SH-SY5Y (cell line): ENCODE measurements at regions not wholly inside any gene's neighbourhood (a gene's known extent, or its start where the extent isn't known, plus 50 kb on each side); places are given as distances from the start of the nearest gene placed in this dataset.

Experiments
- GATA2 ChIP-seq: IDR thresholded peaks from 2 replicates; pipeline ENCODE4 v1.6.1; 2011; ENCODE audit warnings: mild to moderate bottlenecking, low read depth, low read length
- GATA3 ChIP-seq: IDR thresholded peaks from 2 replicates; pipeline ENCODE4 v1.6.1; 2011; ENCODE audit warnings: low read depth, mild to moderate bottlenecking, low read length, moderate library complexity

- TF ChIP-seq GATA2 = no peak
- no peak for TF ChIP-seq GATA3
These were observed 169.3 kb upstream of the CSF3R start for GRCh38 chr1:36652011-36652410.

DNA sequence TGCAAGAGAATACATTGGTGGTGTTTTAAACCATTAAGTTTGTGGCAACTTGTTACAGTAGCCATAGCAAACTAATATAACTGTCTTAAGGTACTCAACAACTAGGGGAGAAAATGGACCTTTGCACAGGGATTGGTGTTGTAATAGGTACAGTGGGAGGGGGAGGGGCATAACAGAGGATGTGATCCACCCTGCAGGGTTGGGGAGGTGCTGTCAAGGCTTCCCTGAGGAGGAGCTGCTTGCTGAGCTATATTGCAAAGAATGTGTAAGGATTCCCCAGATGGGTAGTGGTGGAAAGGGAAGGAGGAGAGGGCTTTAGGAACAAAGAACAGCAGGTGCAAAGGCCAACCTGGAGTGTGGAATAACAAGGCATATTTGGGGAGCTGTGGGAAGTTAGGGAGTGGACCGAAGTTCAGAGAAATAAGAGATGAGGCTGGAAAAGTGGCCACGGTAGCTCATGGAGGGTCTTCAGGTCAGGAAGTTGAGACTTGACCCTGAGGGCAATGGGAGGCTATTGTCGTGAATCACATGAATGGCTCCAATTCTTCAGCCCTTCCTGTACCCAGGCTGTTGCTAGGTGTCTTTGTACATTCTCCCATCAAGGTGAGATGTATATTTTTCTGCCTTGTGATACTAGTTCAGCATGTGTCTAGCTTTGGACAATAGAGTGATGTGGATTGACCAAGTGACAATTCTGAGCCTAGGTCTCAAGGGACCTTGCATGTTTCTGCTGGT, 168.6 kb upstream of the CSF3R start:
- TF ChIP-seq GATA2 = no peak
- no peak for TF ChIP-seq GATA3

GRCh38 chr1:36650200-36651065, 167.7 kb upstream of the CSF3R start:
- TF ChIP-seq GATA3 (no peak), GATA2 (no peak)

DNA sequence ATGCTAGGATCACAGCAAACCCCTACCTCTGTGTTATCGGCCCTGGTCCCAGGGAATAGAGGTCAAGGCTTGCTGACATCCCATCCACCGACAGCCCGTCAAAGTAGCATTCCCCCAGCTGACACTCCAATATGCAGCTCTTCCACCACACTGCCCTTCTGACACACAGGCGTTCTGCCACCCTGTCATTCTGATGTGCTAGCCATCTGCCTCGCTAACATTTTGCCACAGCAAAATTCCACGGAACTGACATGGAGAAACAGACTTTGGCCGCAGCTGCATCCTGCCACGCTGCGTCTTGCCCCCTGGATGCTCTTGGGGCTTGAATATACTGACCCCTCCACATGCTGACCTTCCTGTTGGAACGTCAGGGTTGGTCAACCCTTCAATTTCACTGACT, 163.2 kb upstream of the CSF3R start:
- TF ChIP-seq GATA2 = no peak
- no peak for TF ChIP-seq GATA3

- TF ChIP-seq GATA3 (no peak), GATA2 (no peak)
These were observed 161.8 kb upstream of the CSF3R start for GRCh38 chr1:36644556-36644955.

DNA sequence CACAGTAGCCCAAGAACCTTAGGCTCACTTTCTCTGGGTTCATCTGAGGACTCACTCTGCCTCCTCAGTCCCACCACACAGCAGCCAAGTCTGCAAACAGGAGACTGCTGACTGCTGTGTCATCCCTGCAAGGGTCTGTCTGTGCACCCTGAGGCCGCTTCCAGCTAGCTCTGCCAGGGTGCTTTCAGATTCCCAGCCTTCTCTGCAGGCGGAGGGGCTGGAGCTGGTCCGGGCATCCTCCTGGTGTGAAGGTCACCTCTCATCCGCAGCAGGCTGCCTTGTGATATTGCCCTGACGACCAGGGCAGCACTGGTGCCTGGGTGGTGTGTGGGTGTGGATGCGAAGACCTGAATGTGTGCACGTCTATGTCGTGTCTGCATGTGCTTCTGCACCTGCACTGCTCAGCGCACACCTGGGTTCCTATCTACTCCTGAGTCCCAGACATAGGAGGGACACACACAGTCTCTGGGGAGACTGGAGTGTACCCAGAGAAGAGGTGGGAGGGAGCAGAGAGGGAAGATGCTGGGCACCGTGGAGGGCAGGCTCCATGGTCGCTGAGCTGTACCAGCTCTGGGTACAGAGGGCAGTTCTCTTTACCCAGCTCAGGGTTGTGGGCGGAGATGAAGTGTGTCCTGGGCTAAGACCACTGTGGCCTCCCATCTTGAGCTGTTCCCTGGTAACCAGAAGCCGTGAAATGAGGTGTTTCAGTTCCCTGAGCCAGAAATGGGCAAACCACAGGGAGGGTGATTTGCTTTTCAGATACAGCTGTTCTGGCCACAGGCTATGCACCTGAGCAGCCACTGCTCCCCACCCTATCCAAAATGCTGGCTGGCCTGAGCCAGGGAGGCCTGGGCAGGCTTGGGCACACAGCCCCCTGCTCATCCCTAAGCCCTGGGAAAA, 160.9 kb upstream of the CSF3R start:
- no peak for TF ChIP-seq GATA2
- TF ChIP-seq GATA3 = no peak

- TF ChIP-seq GATA2 (no peak), GATA3 (no peak)
These were observed 160.1 kb upstream of the CSF3R start for GRCh38 chr1:36642802-36643201.

DNA sequence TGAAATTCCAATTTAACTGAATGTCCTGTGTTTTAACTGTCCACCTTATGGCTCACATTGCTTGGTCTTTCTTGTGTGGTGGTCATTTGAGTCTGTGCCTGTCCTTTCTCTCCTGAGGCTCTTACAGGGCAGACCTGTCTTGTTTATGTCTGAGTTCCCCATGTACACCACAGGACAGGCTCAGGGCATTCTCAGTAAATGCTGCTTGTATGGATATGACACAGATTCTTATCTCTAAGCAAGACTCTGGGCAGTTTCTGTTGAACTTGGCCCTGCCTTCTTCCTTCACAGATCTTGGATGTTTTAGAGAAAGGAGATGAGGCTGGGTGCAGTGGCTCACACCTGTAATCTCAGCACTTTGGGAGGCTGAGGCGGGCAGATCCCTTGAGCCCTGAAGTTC, 159.1 kb upstream of the CSF3R start:
- TF ChIP-seq GATA2 (no peak; the same call in 1 of the 2 replicates), GATA3 (no peak)

GRCh38 chr1:36639461-36639860, 156.7 kb upstream of the CSF3R start:
- TF ChIP-seq GATA2 (no peak), GATA3 (no peak)

DNA sequence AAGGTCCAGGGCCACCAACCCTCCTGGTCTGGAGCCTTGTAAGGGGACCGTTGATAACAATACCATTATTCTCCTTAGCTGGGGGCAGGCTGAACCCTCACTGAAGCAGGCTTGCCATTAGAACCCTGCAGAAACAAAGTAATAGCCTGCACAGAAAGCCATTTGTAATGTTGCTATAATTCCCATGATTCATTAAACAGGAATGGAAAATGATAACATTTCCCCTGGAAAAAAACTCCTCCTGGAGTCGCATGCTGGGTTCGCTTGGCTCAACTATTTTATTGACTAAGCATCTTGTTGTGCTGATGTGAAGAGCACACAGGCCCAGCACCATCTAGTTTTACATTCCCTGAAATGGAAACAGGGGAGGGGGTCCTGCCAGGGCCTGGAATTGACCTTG, 155.6 kb upstream of the CSF3R start:
- TF ChIP-seq GATA3 (no peak), GATA2 (no peak)

GRCh38 chr1:36636206-36636605, 153.5 kb upstream of the CSF3R start:
- TF ChIP-seq GATA2 (no peak), GATA3 (no peak)

GRCh38 chr1:36635284-36635683, 152.6 kb upstream of the CSF3R start:
- TF ChIP-seq GATA2 (no peak), GATA3 (no peak)

DNA sequence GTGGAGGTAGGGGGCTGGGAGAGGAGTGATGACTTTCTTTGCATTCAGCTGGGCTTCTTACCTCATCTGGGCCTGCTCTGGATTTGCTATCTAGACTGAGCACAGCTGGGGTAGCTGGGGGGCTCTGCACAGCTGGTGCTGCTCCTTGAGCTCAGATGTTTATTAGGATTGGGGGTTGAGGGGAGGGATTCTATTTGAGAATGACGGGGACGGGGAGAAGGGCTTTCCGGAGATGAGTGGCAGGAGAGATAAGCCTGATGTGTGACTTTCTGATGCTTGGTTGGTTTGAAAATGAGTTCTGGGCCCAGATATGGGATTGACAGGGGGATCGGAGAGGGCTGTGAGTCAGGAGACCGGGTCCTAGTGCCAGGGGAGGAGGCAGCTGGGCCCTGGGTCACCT, 146.1 kb upstream of the CSF3R start:
- TF ChIP-seq GATA2 (no peak), GATA3 (no peak)

GRCh38 chr1:36626435-36626834, 143.7 kb upstream of the CSF3R start:
- TF ChIP-seq GATA3 (no peak), GATA2 (no peak)
